ENCODE measurements at regions not wholly inside any gene's neighbourhood (a gene's known extent, or its start where the extent isn't known, plus 50 kb on each side); places are given as distances from the start of the nearest gene placed in this dataset.
A peak's percentile ranks its signal among the peaks of the same experiment; 100 is the strongest.

DNA sequence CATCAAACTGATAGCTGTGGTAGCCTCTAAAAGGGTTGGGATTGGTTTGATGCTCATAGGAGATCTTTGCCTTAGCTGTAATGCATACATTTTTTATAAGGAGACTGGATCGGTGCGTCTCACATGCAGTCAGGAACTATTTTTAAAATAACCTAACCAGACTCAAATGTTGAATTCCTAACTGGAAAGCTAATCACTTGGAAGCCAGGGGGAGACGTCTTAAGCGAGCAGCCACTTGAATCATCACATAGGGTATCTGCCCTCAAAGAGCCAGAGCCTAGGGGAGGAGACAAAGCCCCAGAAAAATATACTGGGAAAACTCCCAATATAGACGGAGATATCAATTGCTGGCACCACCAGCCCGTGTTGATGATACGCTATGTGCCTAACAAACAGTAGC is 61.7 kb upstream of the PUM1 start:
- no peak overlapping the region for H2AFZ ChIP-seq (ENCODE audit: low read depth, low read length)
- TF ChIP-seq EZH2phosphoT487 (IDR thresholded peaks at IDR 0.05; ENCODE audit: low read depth), result no peak
- TF ChIP-seq, protein P1, sequence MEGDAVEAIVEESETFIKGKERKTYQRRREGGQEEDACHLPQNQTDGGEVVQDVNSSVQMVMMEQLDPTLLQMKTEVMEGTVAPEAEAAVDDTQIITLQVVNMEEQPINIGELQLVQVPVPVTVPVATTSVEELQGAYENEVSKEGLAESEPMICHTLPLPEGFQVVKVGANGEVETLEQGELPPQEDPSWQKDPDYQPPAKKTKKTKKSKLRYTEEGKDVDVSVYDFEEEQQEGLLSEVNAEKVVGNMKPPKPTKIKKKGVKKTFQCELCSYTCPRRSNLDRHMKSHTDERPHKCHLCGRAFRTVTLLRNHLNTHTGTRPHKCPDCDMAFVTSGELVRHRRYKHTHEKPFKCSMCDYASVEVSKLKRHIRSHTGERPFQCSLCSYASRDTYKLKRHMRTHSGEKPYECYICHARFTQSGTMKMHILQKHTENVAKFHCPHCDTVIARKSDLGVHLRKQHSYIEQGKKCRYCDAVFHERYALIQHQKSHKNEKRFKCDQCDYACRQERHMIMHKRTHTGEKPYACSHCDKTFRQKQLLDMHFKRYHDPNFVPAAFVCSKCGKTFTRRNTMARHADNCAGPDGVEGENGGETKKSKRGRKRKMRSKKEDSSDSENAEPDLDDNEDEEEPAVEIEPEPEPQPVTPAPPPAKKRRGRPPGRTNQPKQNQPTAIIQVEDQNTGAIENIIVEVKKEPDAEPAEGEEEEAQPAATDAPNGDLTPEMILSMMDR (IDR thresholded peaks at IDR 0.05; ENCODE audit: low read depth, low read length), result no peak
- H4K20me1 ChIP-seq (ENCODE audit: insufficient read depth, low read length), result no peaks in the 10 kb centered on the region
- H3K27me3 ChIP-seq (ENCODE audit: low read depth, low read length), result no peaks in the 10 kb centered on the region
- no peak overlapping the region for H3K4me3 ChIP-seq (ENCODE audit: low read length)
- H3K36me3 ChIP-seq (replicated peaks; ENCODE audit: low read depth, low read length), result no peaks in the 10 kb centered on the region
- no peak overlapping the region for H3K27ac ChIP-seq (ENCODE audit: low read length)
- H3K79me2 ChIP-seq (ENCODE audit: low read length), result no peaks in the 10 kb centered on the region
- no peak overlapping the region for H3K9ac ChIP-seq (ENCODE audit: low read length)
- H3K4me2 ChIP-seq (ENCODE audit: low read length), result no peak overlapping the region
- H3K9me3 ChIP-seq (ENCODE audit: insufficient read depth, low read length), result no peaks in the 10 kb centered on the region
- peaks cover under 1% of the 10 kb centered on the region; the same call in 1 of the 2 replicates for H3K4me1 ChIP-seq (ENCODE audit: low read length)

DNA sequence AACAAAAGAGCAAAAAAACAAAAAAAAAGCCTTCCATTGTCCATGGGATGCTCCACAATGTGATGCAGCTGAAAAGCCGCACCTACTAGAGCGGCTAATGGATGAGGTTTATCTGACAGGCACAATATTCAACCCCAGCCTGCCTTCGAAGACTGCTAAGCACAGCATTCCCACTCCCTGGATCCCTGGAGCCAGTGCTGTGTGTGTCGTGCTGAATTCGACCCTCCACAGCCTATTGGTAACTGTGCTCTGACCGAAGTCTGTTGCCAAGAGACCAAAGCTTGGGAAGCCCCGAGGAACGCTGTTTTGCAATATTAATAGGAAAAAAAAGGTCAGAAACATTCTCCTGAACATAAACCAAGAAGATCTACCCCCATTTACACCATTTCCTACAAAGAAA is 57.2 kb upstream of the PUM1 start:
- no peaks in the 10 kb centered on the region for H3K36me3 ChIP-seq (replicated peaks; ENCODE audit: low read depth, low read length)
- TF ChIP-seq EZH2phosphoT487 (IDR thresholded peaks at IDR 0.05; ENCODE audit: low read depth), result no peak
- TF ChIP-seq, protein P1 (IDR thresholded peaks at IDR 0.05; ENCODE audit: low read depth, low read length), result no peak
- no peak overlapping the region for H3K4me2 ChIP-seq (ENCODE audit: low read length)
- H3K4me3 ChIP-seq (ENCODE audit: low read length), result no peak overlapping the region
- no peak overlapping the region for H2AFZ ChIP-seq (ENCODE audit: low read depth, low read length)
- H3K27ac ChIP-seq (ENCODE audit: low read length), result no peak overlapping the region
- H3K4me1 ChIP-seq (ENCODE audit: low read length), result peaks cover 5% of the 10 kb centered on the region
- no peak overlapping the region for H3K9ac ChIP-seq (ENCODE audit: low read length)
- H3K9me3 ChIP-seq (ENCODE audit: insufficient read depth, low read length), result no peaks in the 10 kb centered on the region
- no peaks in the 10 kb centered on the region for H3K27me3 ChIP-seq (ENCODE audit: low read depth, low read length)
- H3K79me2 ChIP-seq (ENCODE audit: low read length), result no peaks in the 10 kb centered on the region
- no peaks in the 10 kb centered on the region for H4K20me1 ChIP-seq (ENCODE audit: insufficient read depth, low read length)

DNA sequence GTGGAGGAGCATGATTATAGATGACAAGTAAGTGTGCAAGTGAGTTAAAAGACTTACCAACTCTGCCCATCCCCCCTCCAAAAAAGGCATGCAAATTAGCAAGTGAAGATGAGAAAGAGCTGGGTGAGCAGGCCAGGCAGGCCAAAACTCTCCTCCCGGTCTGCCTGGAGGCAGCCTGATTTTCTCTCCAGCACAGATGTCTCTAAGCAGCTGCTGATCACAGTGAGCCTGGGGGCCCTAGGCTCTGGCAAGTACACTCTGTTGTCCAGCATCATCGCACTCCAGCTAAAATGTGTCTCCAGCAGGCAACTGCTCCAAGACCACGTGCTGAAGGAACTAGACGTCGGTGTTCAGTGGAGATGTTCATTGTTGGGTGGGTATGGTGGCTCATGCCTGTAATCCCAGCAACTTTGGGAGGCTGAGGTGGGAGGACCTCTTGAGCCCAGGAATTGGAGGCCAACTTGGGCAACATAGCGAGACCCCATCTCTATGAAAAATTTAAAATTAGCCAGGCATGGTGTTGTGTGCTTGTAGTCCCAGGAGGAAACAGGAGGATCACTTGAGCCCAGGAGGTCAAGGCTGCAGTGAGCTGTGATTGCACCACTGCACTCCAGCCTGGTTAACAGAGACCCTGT is 56.7 kb upstream of the PUM1 start:
- no peaks in the 10 kb centered on the region for H3K79me2 ChIP-seq (ENCODE audit: low read length)
- no peak overlapping the region for H3K27ac ChIP-seq (ENCODE audit: low read length)
- H3K36me3 ChIP-seq (replicated peaks; ENCODE audit: low read depth, low read length), result no peaks in the 10 kb centered on the region
- TF ChIP-seq EZH2phosphoT487 (IDR thresholded peaks at IDR 0.05; ENCODE audit: low read depth), result no peak
- TF ChIP-seq, protein P1 (IDR thresholded peaks at IDR 0.05; ENCODE audit: low read depth, low read length), result no peak
- H4K20me1 ChIP-seq (ENCODE audit: insufficient read depth, low read length), result no peaks in the 10 kb centered on the region
- H3K9ac ChIP-seq (ENCODE audit: low read length), result no peak overlapping the region
- no peaks in the 10 kb centered on the region for H3K9me3 ChIP-seq (ENCODE audit: insufficient read depth, low read length)
- H3K4me3 ChIP-seq (ENCODE audit: low read length), result no peak overlapping the region
- 0 out of 2 replicates have a peak overlapping the region, but pooled peaks have one; percentile 46 for H2AFZ ChIP-seq (ENCODE audit: low read depth, low read length)
- peak overlapping the region; percentile 32; the same call in 1 of the 2 replicates for H3K4me2 ChIP-seq (ENCODE audit: low read length)
- H3K4me1 ChIP-seq (ENCODE audit: low read length), result peaks cover 5% of the 10 kb centered on the region
- no peaks in the 10 kb centered on the region for H3K27me3 ChIP-seq (ENCODE audit: low read depth, low read length)

DNA sequence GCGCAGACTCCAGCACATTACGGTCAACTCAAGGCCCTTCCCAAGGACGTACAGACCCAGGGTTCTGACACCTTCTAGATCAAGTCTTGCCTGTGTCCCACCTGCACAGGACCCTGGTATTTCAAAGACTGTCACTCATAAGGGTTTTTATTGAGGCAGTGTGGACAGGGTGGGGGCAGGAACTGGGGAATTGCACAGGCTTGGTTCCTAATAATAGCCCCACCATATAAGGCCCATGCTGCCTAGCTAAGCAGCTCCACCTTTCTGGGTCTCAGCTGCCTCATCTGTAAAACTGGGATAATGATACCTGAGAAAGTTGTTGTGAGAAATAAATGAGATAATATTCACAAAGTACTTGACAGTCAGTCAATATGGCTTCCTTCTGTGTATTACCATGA is 55.3 kb upstream of the PUM1 start:
- Histone ChIP-seq H3K4me1 (ENCODE audit: low read length) (peaks cover 5% of the 10 kb centered on the region), H3K4me2 (ENCODE audit: low read length) (no peak overlapping the region), H2AFZ (ENCODE audit: low read depth, low read length) (no peak overlapping the region), H3K4me3 (ENCODE audit: low read length) (no peak overlapping the region), H3K36me3 (replicated peaks; ENCODE audit: low read depth, low read length) (no peaks in the 10 kb centered on the region), H3K27ac (ENCODE audit: low read length) (no peak overlapping the region), H3K9me3 (ENCODE audit: insufficient read depth, low read length) (no peaks in the 10 kb centered on the region), H3K27me3 (ENCODE audit: low read depth, low read length) (no peaks in the 10 kb centered on the region), H3K79me2 (ENCODE audit: low read length) (no peaks in the 10 kb centered on the region), H3K9ac (ENCODE audit: low read length) (no peak overlapping the region), H4K20me1 (ENCODE audit: insufficient read depth, low read length) (no peaks in the 10 kb centered on the region)
- TF ChIP-seq, protein P1 (IDR thresholded peaks at IDR 0.05; ENCODE audit: low read depth, low read length), result no peak
- TF ChIP-seq EZH2phosphoT487 (IDR thresholded peaks at IDR 0.05; ENCODE audit: low read depth), result no peak

Data from OCI-LY3 (cell line).